Glomerular endothelial cell (primary cell): ENCODE measurements at regions not wholly inside any gene's neighbourhood (a gene's known extent, or its start where the extent isn't known, plus 50 kb on each side); places are given as distances from the start of the nearest gene placed in this dataset.
"Not testable (repeated sequence)": the region's sequence is repeated elsewhere in the genome, so short reads cannot be mapped to it uniquely, and the experiment has no call there.

Experiments used
- DNase-seq: peaks from one replicate; pipeline ENCODE4 v3.0.0-alpha.2; 2011; ENCODE audit warnings: low read depth, low spot score; ENCODE audit errors: extremely low read depth

DNA sequence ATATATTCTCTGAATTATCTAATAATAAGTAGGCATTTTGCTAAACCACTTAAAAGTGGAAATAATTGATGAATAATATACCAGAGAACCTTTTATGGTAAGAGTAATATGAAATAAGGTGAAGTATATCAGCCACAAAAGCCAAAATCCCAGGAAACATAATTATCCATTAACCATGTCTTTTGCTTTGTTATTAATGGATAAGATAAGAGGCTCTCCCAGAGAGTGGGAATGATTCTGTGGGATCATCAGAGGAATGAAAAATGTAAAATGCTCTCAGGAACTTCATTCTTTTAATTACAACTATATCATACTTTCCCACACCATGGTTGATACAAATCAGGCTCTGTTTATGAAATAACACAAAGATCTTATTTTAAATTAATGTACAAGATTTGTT lies 391.7 kb upstream of the FZD8 start:
- no peak for DNase-seq

DNA sequence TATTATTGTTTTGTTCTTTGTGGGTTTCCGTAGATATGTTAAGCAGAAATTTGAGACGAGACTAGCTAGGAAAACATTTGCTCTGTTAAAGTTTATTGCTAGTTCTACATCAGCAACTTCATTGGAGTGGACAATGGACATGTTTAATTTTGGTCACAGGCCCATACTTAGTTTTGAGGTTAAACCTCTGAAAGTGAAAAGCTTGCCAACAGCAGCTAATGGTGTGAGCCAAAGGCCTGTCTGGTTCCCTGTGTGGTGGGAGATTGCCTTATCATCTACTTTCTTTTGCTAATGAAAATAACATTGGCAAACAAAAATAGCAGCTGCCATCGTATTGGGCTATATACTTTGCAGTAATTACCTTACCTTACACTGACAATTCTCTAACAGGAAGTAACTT lies 388.4 kb upstream of the FZD8 start:
- DNase-seq: no peak

DNA sequence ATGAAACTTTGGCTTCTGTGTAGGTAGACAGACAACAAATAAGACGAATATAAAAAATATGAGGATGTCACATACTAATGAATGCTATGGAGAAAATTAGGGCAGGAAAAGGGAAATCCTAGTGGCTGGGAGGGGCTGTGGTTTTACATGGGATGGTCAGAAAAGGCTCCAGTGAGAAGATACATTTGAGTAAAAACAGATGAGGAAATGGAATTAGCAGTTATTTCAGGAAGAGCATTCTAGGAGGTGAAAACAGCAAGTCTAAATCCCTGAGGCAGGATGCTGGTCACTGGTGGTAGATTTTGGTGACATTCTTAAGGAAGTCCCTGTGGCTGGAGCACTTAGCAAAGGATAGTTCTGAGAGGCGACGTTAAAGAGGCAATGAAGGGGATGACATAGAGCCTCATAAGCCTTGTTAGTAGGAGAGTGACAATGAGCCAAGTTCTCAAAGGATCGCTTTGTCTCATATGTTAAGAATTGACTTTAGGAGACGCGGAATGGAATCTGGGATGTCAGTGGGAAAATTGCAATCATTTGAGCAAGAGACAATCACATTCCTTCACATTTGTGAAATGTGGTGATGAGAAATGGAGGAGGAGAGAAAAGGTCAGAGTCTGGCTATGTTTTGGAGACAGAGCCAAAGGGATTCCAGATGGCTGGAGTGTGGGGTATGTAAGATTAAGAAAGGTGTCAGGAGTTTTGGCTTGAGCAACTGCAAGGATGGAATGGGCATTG lies 384.7 kb upstream of the FZD8 start:
- DNase-seq: no peak

DNA sequence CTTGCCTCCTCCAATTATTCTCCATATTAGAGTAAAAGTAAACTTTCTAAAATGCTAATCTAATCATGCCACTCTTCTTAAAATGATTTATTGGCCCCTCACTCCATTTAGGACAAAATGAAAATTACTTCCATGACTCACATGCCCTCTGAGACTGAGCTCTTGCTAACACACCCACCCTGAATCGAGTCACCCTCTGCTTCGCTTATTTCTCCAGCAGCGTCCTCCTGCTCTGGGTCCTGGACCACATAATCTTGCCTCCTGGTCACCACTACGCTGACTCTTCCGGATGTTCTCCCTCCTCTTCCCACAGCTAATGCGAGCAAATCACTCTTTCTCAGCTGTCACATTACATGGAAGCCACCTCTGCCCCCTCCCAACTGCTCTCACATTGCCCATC lies 384.0 kb upstream of the FZD8 start:
- DNase-seq: no peak

DNA sequence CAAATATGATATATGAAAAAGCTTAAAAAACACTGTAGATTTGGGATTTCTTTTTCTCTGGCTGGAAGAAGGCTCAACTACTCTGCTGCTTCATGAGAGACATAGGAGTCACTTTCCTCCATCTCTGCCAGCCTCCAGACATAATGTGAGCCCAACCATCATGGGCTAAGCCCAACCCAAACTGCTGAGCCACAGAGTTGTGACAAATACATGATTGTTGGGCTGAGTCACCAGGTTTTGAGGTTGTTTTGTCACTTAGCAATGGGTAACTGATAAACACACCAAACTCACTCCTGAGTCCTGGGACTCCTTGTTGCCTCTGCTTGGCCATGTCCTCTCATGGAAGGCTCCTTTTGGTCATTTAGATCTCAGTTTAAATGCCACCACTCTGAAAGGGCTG lies 381.8 kb upstream of the FZD8 start:
- peak; percentile 3 for DNase-seq

DNA sequence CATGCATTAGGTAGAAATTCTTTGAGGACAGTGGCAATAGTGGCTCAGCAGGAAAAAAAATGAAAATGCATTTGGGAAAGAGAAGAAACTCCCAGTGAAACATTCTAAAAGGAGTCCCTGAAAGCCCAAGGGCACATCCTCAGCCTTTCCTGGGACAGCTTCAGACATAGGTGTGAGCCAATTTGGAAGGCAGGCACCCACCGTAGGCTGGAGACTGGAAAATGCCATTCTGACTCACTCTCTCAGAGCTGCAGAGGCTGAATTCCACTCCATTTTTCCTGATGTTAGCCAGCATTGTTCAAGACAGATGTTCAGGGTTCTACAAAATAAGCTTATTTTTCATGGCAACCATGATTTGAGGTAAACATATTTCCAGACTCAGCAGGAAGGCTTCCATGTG lies 379.0 kb upstream of the FZD8 start:
- DNase-seq: no peak

DNA sequence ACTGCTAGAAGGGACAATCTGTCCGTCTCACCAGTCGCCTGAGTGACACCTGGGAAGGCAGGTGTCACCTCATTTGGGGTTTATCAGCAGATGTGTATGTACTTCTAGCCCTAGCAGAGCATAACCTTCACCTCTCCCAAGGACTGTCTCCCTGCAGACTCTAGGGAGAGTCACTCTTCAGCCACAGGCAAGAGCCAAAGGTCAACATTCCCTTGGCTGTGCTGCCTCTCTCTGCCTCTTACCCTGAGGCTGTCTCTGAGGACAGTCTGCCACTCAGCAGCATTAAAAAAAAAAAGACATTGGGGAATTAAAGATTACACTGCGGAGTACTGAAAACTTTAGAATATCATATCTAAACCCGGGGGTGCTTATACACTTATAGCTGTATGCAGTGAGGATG lies 377.7 kb upstream of the FZD8 start:
- no peak for DNase-seq

DNA sequence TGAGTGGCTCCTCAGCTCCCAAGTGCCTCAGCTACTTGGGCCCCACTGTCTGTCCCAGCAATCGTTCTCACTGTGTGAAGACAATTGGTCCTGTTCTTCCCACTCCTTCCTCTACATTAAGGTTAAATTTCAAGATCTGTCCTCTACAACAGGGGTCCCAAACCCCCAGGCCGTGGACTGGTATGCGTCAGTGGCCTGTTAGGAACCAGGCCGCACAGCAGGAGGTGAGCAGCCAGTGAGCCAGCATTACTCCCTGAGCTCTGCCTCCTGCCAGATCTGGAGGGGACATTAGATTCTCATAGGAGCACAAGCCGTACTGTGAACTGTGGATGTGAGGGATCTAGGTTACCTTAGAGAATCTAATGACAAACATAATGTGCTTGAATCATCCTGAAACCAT lies 376.9 kb upstream of the FZD8 start:
- DNase-seq: no peak

DNA sequence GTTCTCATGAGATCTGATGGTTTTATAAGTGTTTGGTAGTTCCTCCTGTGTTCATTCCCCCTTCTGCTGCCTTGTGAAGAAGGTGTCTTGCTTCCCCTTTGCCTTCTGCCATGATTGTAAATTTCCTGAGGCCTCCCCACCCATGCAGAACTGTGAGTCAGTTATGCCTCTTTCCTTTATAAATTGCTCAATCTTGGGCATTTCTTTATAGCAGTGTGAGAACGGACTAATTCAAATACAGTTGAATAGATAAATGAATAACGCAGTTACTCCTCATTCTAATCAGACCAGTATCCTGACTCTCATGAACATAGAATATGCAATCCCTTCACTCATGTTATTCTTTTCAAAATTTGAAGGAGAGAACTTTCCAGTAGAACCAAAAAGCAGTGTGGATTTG lies 375.0 kb upstream of the FZD8 start:
- no peak for DNase-seq

DNA sequence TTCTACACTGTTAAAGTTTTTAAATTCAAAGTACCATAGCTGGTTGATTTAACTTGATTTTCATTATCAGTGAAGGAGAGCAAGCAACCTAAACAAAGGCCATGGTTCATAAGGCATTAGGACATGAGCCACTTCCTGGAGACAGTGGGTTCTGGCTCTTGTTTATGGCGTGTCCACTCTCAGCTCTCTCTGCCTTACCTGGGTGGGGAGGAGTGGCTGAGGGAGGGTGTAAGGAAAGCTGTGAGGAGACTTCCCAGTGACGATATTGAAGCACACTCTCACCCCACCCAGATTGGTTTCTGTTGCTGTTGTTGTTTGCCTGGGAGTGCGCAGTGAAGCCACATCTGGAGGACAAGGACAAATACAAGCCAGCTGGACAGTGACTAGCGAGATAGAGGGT lies 365.3 kb upstream of the FZD8 start:
- DNase-seq: no peak

DNA sequence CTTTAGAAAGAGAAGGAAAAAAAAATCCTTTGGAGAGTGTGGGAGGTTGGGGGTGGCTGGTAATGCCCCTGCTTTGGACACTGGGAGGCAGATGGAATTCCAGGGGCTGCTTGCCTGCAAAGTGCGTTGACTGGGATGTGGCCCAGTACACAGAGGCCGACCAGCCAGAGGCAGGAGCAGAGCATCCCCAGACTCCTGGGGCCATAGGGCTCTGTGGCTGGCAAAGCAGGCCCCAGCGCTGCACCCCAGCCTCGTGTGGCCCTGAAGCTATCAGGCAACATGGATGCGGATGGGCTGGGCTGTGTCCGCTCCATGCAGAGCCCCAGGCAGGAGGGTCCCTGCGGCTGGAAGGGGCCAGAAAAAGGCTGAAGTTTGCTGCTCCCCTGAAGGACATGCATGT lies 361.6 kb upstream of the FZD8 start:
- no peak for DNase-seq

DNA sequence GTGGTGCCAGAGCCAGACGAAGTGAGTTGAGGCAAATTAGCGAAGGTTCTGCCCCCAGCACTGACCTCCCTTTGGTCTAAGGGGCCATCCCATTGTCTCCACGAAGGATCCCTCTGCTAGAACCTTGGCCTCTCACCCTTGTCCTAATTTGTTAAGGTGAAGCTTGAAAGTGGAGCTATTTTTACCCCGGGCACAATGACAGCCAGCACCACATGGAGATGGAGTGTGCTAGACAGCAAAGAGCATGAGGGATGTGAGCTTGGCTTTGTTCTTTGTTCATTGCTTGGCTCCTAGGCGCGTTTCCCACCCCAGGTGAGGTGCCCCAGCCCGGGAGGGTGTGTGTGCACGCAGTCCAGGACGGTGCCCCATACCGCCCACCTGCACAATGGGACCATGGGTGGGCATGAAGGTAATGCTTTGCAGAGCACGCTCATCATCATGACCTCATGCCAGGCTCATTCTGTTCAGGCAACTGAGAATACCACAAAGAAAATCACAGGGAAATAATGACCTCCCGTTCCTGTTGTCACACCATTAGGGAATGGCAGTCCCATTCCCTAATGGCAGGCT lies 361.0 kb upstream of the FZD8 start:
- no peak for DNase-seq

DNA sequence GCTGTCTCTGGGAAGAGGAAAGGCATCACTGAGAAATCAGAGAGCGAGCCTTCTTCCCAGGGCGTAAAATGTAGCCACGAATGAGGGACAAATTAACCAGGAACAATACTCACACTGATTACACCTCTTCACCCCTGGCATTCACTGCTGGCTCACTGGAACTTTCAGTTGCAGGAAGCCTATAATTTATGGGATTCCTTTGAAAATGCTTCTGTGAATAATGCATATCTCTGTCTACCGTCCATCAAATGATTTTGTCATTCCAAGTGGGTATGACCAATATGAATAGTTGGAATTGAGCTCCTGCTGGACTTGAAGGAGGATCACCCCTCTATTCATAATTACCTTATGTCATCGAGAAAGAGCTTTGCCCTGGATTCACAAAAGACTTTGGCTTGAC lies 360.3 kb upstream of the FZD8 start:
- no peak for DNase-seq

DNA sequence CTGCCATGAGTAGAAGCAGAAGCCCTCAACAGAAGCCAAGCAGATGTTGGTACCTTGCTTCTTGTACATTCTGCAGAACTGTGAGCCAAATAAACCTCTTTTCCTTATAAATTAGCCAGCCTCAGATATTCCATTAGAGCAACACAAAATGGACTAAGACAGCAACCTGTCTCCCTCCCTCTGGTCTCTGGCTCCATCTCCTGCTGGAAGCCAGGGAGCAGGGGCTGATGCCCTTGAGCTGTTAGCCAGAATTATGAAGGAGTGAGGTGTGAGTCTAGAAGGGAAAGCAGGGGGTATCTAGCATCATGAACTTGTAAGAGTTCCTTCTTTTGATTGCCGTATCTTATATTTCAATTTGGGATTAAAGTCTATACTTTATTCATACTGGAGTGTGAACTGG lies 358.7 kb upstream of the FZD8 start:
- not testable (repeated sequence) for DNase-seq

DNA sequence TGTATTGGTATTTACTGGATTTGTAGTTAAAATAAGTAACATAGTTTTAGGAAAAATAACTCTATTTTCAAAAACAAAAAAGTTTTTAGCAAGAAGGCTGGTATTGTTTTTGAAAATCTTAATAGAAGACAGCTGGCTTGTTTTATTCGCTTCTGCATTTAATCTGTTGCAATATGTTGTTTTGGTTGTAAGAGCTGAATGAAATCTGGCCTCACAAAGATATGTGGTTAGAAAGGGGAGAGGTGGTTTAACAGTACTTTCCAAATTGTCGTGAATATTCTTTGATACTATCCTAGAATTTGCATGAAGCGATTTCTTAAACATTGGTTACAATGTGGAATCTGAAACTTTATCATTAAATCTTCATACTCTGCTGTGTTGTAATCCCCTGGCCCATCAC lies 355.9 kb upstream of the FZD8 start:
- DNase-seq: no peak

DNA sequence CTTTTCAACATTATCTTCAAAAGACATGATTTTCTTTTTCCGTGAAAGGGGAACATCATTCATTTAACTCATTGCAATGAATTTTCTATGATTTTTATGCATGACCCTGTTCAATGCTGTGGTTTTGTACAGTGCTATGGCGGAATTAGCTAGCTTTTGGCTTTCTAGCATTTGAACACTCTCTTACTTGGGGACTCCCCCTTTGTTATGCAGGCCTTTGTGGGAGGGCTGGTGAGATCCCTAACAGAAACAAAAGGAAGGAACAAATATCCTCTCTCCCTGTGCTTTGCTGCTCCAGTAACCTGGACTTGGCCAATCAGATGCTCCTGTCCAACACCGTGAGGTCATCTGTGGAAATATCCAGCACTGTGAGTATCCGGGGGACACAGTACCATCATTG lies 353.4 kb upstream of the FZD8 start:
- DNase-seq: no peak

DNA sequence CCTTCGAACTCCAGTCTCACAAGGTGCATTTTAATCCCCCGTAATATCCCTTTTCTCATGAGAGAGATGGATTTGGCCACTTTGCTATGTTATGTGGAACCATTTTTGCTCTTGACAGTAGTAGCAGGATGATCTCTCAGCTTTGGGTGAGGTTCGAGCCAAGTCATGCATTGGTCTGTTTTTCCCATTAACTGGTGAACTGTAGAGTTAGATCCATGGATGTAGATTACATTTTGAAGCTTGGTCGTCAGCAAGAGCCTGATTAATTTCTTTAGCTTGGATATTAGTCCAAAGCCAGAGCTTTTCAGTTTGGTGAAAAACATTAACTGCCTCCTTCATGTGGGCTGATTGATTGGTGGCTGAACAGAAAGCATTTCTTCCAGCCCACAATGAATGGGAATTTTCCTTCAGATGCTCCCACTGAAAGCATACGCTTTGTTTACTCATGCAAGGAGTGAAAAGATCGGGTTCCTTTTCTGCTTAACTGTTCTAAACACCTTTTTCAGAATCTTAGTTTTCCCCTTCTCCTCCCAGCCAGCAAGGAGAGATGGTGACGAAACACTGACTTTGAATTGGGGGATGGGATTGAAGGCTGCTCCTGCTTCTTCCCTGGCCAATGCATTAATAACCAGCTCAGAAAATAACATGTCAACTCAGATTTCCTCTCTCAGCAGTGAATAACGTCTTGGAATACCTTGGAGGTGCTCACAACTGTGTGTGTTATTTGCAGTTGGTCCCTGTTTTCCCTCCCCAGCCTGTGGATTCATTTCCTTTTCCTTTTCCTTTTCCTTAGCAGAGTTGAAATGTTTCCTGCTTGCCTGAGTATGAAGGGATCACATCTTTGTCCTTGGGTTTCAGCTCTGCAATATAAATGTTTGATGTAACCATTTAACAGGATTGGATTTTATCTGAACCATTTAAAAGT lies 351.8 kb upstream of the FZD8 start:
- peak; percentile 36 for DNase-seq

DNA sequence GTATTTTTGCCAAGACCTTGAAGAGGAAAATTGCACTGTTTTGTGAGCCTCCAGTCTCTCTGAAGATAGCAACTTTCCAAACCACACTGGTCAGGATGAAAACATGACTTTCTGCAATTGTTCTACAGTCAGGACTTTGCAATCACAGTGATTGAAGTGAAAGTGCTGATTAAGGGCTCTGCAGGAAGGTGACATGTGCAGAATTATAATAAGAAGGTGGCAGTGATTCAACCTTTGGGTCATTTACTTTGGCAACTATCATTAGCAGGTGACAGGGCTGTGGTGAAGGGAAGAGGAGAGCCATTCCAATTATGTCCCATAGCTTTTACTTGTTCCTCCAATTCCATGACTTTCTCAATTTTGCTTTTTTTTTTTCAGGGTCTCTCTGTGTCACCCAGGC lies 350.0 kb upstream of the FZD8 start:
- no peak for DNase-seq

DNA sequence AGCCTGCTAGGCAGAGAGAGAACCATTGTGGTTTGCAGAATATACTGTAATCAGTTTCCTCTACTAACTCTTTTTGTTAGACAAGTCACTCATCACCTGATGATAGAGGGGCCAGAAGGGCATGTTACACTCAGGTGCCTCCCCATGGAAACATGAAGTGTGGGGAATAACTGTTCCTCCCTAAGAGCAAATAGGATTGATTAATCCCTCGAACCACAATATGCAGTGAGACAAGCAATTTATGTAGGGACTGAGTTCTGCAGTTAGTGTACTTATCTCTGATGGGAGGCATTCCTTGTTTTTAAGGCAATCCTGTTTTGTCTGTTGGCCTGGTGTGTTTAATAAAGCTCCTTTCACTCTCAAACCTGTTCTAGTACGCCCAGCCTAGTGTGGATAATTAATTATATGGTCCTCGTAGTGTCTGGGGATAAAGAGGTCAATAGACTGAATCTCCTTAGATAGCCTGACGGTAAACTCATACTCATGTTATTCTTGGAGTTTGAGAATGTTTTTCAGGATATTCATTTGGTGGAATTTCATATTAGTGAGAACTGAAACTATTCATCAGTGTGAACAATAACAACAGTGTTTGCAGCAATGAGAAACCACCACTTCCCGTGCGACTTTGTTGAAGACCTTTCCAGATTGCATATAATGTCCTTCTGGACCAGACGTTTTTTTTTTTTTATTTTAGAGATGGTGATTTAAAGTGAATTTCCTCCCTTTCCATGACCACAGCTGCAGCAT lies 344.8 kb upstream of the FZD8 start:
- no peak for DNase-seq

DNA sequence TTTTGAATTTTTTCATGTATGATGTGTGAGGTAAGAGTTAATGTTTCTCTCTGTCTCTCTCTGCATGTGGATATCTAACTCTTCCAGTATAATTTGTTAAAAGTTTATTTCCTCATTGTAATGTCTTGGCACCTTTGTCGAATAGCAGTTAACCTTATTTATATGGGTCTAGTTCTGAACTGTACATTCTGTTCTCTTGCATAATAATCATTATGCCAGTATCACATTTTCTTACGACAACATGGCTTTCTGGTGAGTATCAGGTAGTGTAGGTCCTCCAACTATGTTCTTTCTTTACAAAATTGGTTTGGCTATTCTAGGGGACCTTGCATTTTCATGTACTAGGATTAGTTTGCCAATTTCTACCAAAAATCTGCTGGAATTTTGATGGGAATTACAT lies 337.0 kb upstream of the FZD8 start:
- DNase-seq: no peak

DNA sequence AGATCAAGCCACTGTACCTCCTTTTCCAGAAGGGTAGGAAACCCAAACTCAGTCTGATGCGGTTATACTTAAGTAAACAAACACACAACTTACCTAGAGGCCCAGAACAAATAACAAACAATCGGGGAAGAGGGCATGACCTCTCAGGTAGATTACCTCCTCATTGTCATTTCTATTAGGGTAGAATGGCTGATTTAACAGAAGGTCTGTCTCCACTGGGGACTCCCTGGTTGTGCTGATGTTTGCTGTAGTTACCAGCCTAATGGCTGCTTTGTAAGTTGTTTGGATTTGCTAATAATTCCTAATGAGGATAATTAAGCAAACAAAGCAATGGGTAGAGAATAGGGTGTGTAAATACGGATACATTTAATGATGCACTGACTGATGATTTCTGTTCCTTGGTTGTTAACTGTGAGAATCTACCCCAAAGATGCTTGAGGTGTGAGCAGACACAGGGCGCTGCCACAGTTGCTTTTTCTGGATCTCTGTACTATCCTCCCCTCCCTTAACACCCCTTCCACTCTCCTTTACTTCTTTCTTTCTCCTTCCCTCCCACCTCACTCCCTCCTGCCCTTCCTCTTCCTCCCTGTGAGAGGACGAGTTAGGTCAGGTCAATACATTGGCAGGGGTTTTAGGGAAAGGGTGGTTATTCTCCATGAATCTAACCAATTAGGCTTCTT lies 332.0 kb upstream of the FZD8 start:
- DNase-seq: not testable (repeated sequence)
